ENCODE measurements at regions not wholly inside any gene's neighbourhood (a gene's known extent, or its start where the extent isn't known, plus 50 kb on each side); places are given as distances from the start of the nearest gene placed in this dataset.

DNA sequence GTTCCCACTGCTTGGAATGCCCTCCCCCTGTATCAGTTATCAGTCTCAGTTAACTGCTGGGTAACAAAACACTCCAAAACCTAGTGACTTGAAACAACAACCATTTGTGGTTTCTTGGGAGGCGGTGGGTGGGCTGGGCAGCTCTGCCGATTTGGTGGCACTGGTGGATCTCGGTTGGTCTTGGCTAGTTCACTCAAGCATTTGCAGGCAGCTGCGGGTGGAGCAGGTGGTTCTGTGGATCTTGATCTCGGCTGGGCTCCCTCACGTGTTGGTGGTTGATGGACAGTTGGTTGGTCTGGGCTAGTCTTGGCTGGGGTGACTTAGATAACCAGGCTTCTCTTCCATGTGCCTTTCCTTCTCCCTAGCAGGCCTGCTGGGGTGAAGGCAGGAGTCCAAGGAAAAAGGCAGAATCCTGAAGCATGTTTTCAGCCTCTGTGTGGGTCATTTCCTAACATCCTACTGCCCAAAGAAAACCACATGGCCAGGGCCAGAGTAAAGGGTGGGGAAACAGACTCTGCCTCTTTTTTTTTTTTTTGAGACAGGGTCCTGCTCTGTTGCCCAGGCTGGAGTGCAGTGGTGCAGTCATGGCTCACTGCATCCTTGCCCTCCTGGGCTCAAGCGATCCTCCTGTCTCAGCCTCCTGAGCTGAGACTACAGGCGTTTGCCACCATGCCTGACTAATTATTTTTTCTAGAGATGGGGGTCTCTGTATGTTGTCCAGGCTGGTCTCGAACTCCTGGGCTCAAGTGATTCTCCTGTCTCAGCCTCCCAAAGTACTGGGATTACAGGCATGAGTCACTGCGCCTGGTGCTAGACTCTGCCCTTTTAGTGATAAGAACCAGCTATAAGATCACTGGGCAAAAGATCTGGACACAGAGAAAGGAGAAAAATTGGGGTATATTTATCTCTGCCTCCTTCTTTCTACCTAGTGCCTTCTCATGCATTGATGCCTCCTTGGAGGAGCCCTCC is 183.7 kb downstream of the RGS3 start:
- TF ChIP-seq, protein P1, sequence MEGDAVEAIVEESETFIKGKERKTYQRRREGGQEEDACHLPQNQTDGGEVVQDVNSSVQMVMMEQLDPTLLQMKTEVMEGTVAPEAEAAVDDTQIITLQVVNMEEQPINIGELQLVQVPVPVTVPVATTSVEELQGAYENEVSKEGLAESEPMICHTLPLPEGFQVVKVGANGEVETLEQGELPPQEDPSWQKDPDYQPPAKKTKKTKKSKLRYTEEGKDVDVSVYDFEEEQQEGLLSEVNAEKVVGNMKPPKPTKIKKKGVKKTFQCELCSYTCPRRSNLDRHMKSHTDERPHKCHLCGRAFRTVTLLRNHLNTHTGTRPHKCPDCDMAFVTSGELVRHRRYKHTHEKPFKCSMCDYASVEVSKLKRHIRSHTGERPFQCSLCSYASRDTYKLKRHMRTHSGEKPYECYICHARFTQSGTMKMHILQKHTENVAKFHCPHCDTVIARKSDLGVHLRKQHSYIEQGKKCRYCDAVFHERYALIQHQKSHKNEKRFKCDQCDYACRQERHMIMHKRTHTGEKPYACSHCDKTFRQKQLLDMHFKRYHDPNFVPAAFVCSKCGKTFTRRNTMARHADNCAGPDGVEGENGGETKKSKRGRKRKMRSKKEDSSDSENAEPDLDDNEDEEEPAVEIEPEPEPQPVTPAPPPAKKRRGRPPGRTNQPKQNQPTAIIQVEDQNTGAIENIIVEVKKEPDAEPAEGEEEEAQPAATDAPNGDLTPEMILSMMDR (IDR thresholded peaks at IDR 0.05 in 8 of 11, conservative IDR thresholded peaks at IDR 0.05 in 3 of 11), result no peak
- TF ChIP-seq POLR2AphosphoS5 (IDR thresholded peaks at IDR 0.05) (no peak), POLR2A (IDR thresholded peaks at IDR 0.05) (no peak)

All from spleen (tissue), 7 donors.